Loucy (cell line): ENCODE measurements at regions not wholly inside any gene's neighbourhood (a gene's known extent, or its start where the extent isn't known, plus 50 kb on each side); places are given as distances from the start of the nearest gene placed in this dataset.

Experiments
- H2AFZ ChIP-seq: fragments of 200-600 bp; sonication (generic); 2 replicates; pipeline ENCODE4 v1.6.0; 2016; ENCODE audit warnings: antibody characterized with exemption, mild to moderate bottlenecking, low read length, moderate library complexity
- H3F3A ChIP-seq: fragments of 200-600 bp; 2 replicates; pipeline ENCODE4 v1.6.0; 2016; ENCODE audit warnings: antibody characterized with exemption, low read depth, mild to moderate bottlenecking
- H3K27me3 ChIP-seq: fragments of 200-600 bp; sonication (generic); 2 replicates; pipeline ENCODE4 v1.6.1; 2014; ENCODE audit warnings: low read length, mild to moderate bottlenecking; ENCODE audit not compliant: insufficient read depth, poor library complexity, severe bottlenecking
- H3K36me3 ChIP-seq: fragments of 200-600 bp; sonication (generic); 2 replicates; pipeline ENCODE4 v1.6.1; 2016; ENCODE audit warnings: low read length; ENCODE audit not compliant: insufficient read depth
- H3K4me1 ChIP-seq: fragments of 200-600 bp; sonication (generic); 2 replicates; pipeline ENCODE4 v1.5.1; 2014; ENCODE audit warnings: low read length, mild to moderate bottlenecking; ENCODE audit not compliant: insufficient read depth, poor library complexity, severe bottlenecking
- H3K4me2 ChIP-seq: fragments of 200-600 bp; sonication (generic); 2 replicates; pipeline ENCODE4 v1.6.0; 2014; ENCODE audit warnings: antibody characterized with exemption, low read length, low read depth, mild to moderate bottlenecking; ENCODE audit not compliant: poor library complexity, severe bottlenecking
- H3K4me3 ChIP-seq: fragments of 200-600 bp; sonication (generic); 2 replicates; pipeline ENCODE4 v1.5.1; 2014; ENCODE audit warnings: low read length, mild to moderate bottlenecking, mixed read lengths; ENCODE audit not compliant: poor library complexity, severe bottlenecking
- H3K79me2 ChIP-seq: fragments of 200-600 bp; sonication (generic); 2 replicates; pipeline ENCODE4 v1.6.1; 2014; ENCODE audit warnings: low read length; ENCODE audit not compliant: insufficient read depth
- H3K9ac ChIP-seq: fragments of 200-600 bp; sonication (generic); 2 replicates; pipeline ENCODE4 v1.6.0; 2014; ENCODE audit warnings: mild to moderate bottlenecking, low read depth, low read length, moderate library complexity; ENCODE audit not compliant: poor library complexity, severe bottlenecking
- H3K9me2 ChIP-seq: fragments of 200-600 bp; sonication (generic); replicated peaks from 2 replicates; pipeline ENCODE4 v1.6.1; 2016; ENCODE audit warnings: low read depth, low read length, mixed read lengths
- H3K9me3 ChIP-seq: fragments of 200-600 bp; sonication (generic); 2 replicates; pipeline ENCODE4 v1.6.1; 2014; ENCODE audit warnings: mild to moderate bottlenecking, antibody characterized with exemption, low read length, low read depth; ENCODE audit not compliant: insufficient read depth
- H4K20me1 ChIP-seq: fragments of 200-600 bp; sonication (generic); 2 replicates; pipeline ENCODE4 v1.6.0; 2014; ENCODE audit warnings: antibody characterized with exemption, low read length, mild to moderate bottlenecking; ENCODE audit not compliant: insufficient read depth, poor library complexity, severe bottlenecking
- CTCF ChIP-seq: fragments of 200-600 bp; sonication (generic); conservative IDR thresholded peaks from 2 replicates; pipeline ENCODE4 v1.5.1; 2014; ENCODE audit warnings: mild to moderate bottlenecking, antibody characterized with exemption, low read length
- EZH2phosphoT487 ChIP-seq: fragments of 200-600 bp; IDR thresholded peaks from 2 replicates; pipeline ENCODE4 v1.6.1; 2018; ENCODE audit warnings: antibody characterized with exemption, mild to moderate bottlenecking, moderate library complexity, borderline replicate concordance

- no peaks in the 10 kb centered on the region for H3K9me2 ChIP-seq
- no peaks in the 10 kb centered on the region for H3K36me3 ChIP-seq
- no peaks in the 10 kb centered on the region for H3K79me2 ChIP-seq
- TF ChIP-seq CTCF = no peak
- TF ChIP-seq EZH2phosphoT487 = no peak
- H4K20me1 ChIP-seq = no peaks in the 10 kb centered on the region
- H3K4me3 ChIP-seq = no peak overlapping the region
- no peak overlapping the region for H3K4me2 ChIP-seq
- H3F3A ChIP-seq = no peaks in the 10 kb centered on the region
- no peak overlapping the region for H2AFZ ChIP-seq
- no peaks in the 10 kb centered on the region for H3K4me1 ChIP-seq
- peaks cover 3% of the 10 kb centered on the region; the same call in 1 of the 2 replicates for H3K9me3 ChIP-seq
- no peak overlapping the region for H3K9ac ChIP-seq
- H3K27me3 ChIP-seq = no peaks in the 10 kb centered on the region
Measured at GRCh38 chr2:59427980-59428379, 1125.5 kb downstream of the BCL11A start.

- Histone ChIP-seq H3K27me3 (no peaks in the 10 kb centered on the region), H3K9me3 (no peaks in the 10 kb centered on the region; the same call in 1 of the 2 replicates)
Measured at GRCh38 chr2:59425247-59425646, 1128.2 kb downstream of the BCL11A start.

GRCh38 chr2:59413751-59414570 lies 1139.5 kb downstream of the BCL11A start:
- H2AFZ ChIP-seq = no peak overlapping the region

More at GRCh38 chr2:59425247-59425646, 1128.2 kb downstream of the BCL11A start:
- H3K4me2 ChIP-seq = no peak overlapping the region
- H3K4me3 ChIP-seq = no peak overlapping the region
- H3K36me3 ChIP-seq = no peaks in the 10 kb centered on the region
- no peaks in the 10 kb centered on the region for H3K4me1 ChIP-seq
- H3F3A ChIP-seq = no peaks in the 10 kb centered on the region
- no peak overlapping the region for H2AFZ ChIP-seq
- no peak overlapping the region for H3K9ac ChIP-seq
- no peaks in the 10 kb centered on the region for H4K20me1 ChIP-seq
- H3K79me2 ChIP-seq = no peaks in the 10 kb centered on the region
- TF ChIP-seq CTCF = no peak
- no peak for TF ChIP-seq EZH2phosphoT487
- no peaks in the 10 kb centered on the region for H3K9me2 ChIP-seq

More at GRCh38 chr2:59413751-59414570, 1139.5 kb downstream of the BCL11A start:
- no peaks in the 10 kb centered on the region for H3K79me2 ChIP-seq
- TF ChIP-seq EZH2phosphoT487 = no peak
- no peak for TF ChIP-seq CTCF
- no peaks in the 10 kb centered on the region for H3K9me2 ChIP-seq
- no peak overlapping the region for H3K9ac ChIP-seq
- no peak overlapping the region for H3K4me3 ChIP-seq
- H3K27me3 ChIP-seq = no peaks in the 10 kb centered on the region
- H3K4me2 ChIP-seq = no peak overlapping the region
- no peaks in the 10 kb centered on the region for H3K9me3 ChIP-seq
- H3K4me1 ChIP-seq = no peaks in the 10 kb centered on the region
- no peaks in the 10 kb centered on the region for H3F3A ChIP-seq
- H4K20me1 ChIP-seq = no peaks in the 10 kb centered on the region
- H3K36me3 ChIP-seq = no peaks in the 10 kb centered on the region
